IMR-90 (cell line): ENCODE measurements at regions not wholly inside any gene's neighbourhood (a gene's known extent, or its start where the extent isn't known, plus 50 kb on each side); places are given as distances from the start of the nearest gene placed in this dataset.

Source experiments
- ATAC-seq: fragments of 200-7000 bp; cut with Tn5 transposase; 2 replicates; pipeline ENCODE4 v1.9.1; 2020; ENCODE audit warnings: low read depth, mild to moderate bottlenecking, moderate library complexity
- BruUV-seq: library from RNA; stranded (reverse); fragments of 400-500 nt; replicated peaks from 2 replicates; lab custom pipeline; 2021; lab: Mats Ljungman, UMichigan
- CTCF ChIA-PET: fragments of 300-600 bp; formaldehyde crosslinking; extraction: SDS; loops from one replicate; lab custom pipeline; 2021; ENCODE audit warnings: antibody characterized with exemption; lab: Yijun Ruan, JAX
- POLR2A ChIA-PET: fragments of 300-600 bp; sonication (Branson Sonifier 250); formaldehyde crosslinking; loops from one replicate; lab custom pipeline; 2022; ENCODE audit warnings: antibody characterized with exemption; ENCODE audit not compliant: unreplicated experiment; lab: Charles Lee
- DNase-seq: peaks from one replicate; pipeline ENCODE4 v3.0.0; 2013
- H2AFZ ChIP-seq: replicated peaks from 2 replicates; pipeline ENCODE3; 2013; ENCODE audit warnings: low read length, mild to moderate bottlenecking; ENCODE audit not compliant: poor library complexity
- H2AK5ac ChIP-seq: 2 replicates; pipeline ENCODE4 v1.6.1; 2013; ENCODE audit warnings: low read depth, low read length, inconsistent platforms
- H2AK9ac ChIP-seq: replicated peaks from 2 replicates; pipeline ENCODE3; 2013; ENCODE audit warnings: mild to moderate bottlenecking, low read depth, low read length, moderate library complexity; ENCODE audit not compliant: poor library complexity
- H2BK120ac ChIP-seq: 2 replicates; pipeline ENCODE4 v1.6.1; 2013; ENCODE audit warnings: low read depth, low read length, inconsistent platforms
- H2BK15ac ChIP-seq: 3 replicates; pipeline ENCODE4 v1.6.1; 2013; ENCODE audit warnings: low read depth, low read length, inconsistent platforms
- H2BK20ac ChIP-seq: 2 replicates; pipeline ENCODE4 v1.6.1; 2013; ENCODE audit warnings: low read depth, mild to moderate bottlenecking, inconsistent platforms, low read length, moderate library complexity
- H2BK5ac ChIP-seq: 2 replicates; pipeline ENCODE4 v1.6.1; 2013; ENCODE audit warnings: mild to moderate bottlenecking, low read depth, low read length, inconsistent platforms; ENCODE audit not compliant: poor library complexity, severe bottlenecking
- H3K14ac ChIP-seq: replicated peaks from 2 replicates; pipeline ENCODE4 v1.6.1; 2013; ENCODE audit warnings: low read depth, low read length, inconsistent platforms
- H3K18ac ChIP-seq: 2 replicates; pipeline ENCODE4 v1.6.1; 2013; ENCODE audit warnings: low read depth, low read length, control low read depth
- H3K23ac ChIP-seq: 2 replicates; pipeline ENCODE4 v1.6.1; 2013; ENCODE audit warnings: low read depth, low read length, inconsistent platforms
- H3K27ac ChIP-seq: 2 replicates; pipeline ENCODE4 v1.5.1; 2013; ENCODE audit warnings: mild to moderate bottlenecking, control low read depth, low read length; ENCODE audit not compliant: insufficient read depth
- H3K27me3 ChIP-seq: 2 replicates; pipeline ENCODE4 v1.6.1; 2013; ENCODE audit warnings: low read length; ENCODE audit not compliant: control insufficient read depth, insufficient read depth
- H3K36me3 ChIP-seq: 2 replicates; pipeline ENCODE4 v1.6.1; 2013; ENCODE audit warnings: low read length, mixed read lengths; ENCODE audit not compliant: control insufficient read depth, insufficient read depth
- H3K4ac ChIP-seq: 2 replicates; pipeline ENCODE4 v1.6.1; 2013; ENCODE audit warnings: low read depth, low read length, inconsistent platforms
- H3K4me1 ChIP-seq: 2 replicates; pipeline ENCODE4 v1.6.1; 2013; ENCODE audit warnings: low read length, mixed read lengths; ENCODE audit not compliant: control insufficient read depth, insufficient read depth
- H3K4me2 ChIP-seq: 2 replicates; pipeline ENCODE4 v1.6.1; 2013; ENCODE audit warnings: low read depth, mild to moderate bottlenecking, control low read depth, low read length, moderate library complexity
- H3K4me3 ChIP-seq: 2 replicates; pipeline ENCODE4 v1.5.1; 2013; ENCODE audit warnings: low read depth, mild to moderate bottlenecking, control low read depth, low read length, moderate library complexity; ENCODE audit not compliant: insufficient read depth
- H3K56ac ChIP-seq: 2 replicates; pipeline ENCODE4 v1.6.1; 2013; ENCODE audit warnings: low read length, inconsistent platforms; ENCODE audit not compliant: insufficient read depth; ENCODE audit errors: extremely low read depth
- H3K79me1 ChIP-seq, 2 experiments: 2 replicates each; pipeline ENCODE4 v1.6.1; 2013; ENCODE audit warnings: low read length in 2 of 2, inconsistent platforms in 1 of 2, low read depth in 1 of 2
- H3K9ac ChIP-seq: 2 replicates; pipeline ENCODE4 v1.6.1; 2013; ENCODE audit warnings: low read depth, low read length, control low read depth
- H3K9me1 ChIP-seq: 2 replicates; pipeline ENCODE4 v1.6.1; 2013; ENCODE audit warnings: low read length, inconsistent platforms; ENCODE audit not compliant: insufficient read depth
- H3K9me3 ChIP-seq: 2 replicates; pipeline ENCODE4 v1.6.1; 2013; ENCODE audit warnings: low read length; ENCODE audit not compliant: control insufficient read depth, insufficient read depth
- H4K20me1 ChIP-seq: 2 replicates; pipeline ENCODE4 v1.6.1; 2013; ENCODE audit warnings: low read length, inconsistent platforms; ENCODE audit not compliant: insufficient read depth
- H4K5ac ChIP-seq: 2 replicates; pipeline ENCODE4 v1.6.1; 2013; ENCODE audit warnings: mild to moderate bottlenecking, low read depth, low read length, control low read depth
- H4K8ac ChIP-seq, 2 experiments: 2 replicates each; pipeline ENCODE4 v1.6.1; 2013; ENCODE audit warnings: low read depth in 2 of 2, low read length in 2 of 2, control low read depth in 1 of 2, inconsistent platforms in 1 of 2
- H4K91ac ChIP-seq: 2 replicates; pipeline ENCODE4 v1.6.1; 2013; ENCODE audit warnings: low read depth, low read length, inconsistent platforms; ENCODE audit not compliant: insufficient read depth
- BHLHE40 ChIP-seq: fragments of 150-350 bp; IDR thresholded peaks from 2 replicates; pipeline ENCODE4 v1.6.1; 2016; ENCODE audit warnings: mild to moderate bottlenecking, low read depth, low read length
- CHD1 ChIP-seq: IDR thresholded peaks from 2 replicates; pipeline ENCODE4 v1.6.1; 2012; ENCODE audit warnings: low read depth, low read length, improper control_type of control experiment
- FOS ChIP-seq: fragments of 150-350 bp; IDR thresholded peaks from 2 replicates; pipeline ENCODE4 v1.6.1; 2016; ENCODE audit warnings: low read depth, low read length
- MAFK ChIP-seq: IDR thresholded peaks from 2 replicates; pipeline ENCODE4 v1.6.1; 2012; ENCODE audit warnings: low read depth, low read length, improper control_type of control experiment
- MXI1 ChIP-seq: IDR thresholded peaks from 2 replicates; pipeline ENCODE4 v1.6.1; 2012; ENCODE audit warnings: low read depth, mild to moderate bottlenecking, low read length, moderate library complexity, borderline replicate concordance
- POLR2A ChIP-seq: IDR thresholded peaks from 2 replicates; pipeline ENCODE4 v1.6.1; 2012; ENCODE audit warnings: mild to moderate bottlenecking, low read depth, low read length
- RAD21 ChIP-seq: IDR thresholded peaks from 2 replicates; pipeline ENCODE4 v1.6.1; 2012; ENCODE audit warnings: low read length, improper control_type of control experiment
- RCOR1 ChIP-seq: IDR thresholded peaks from 2 replicates; pipeline ENCODE4 v1.6.1; 2012; ENCODE audit warnings: mild to moderate bottlenecking, low read length, improper control_type of control experiment; ENCODE audit not compliant: insufficient replicate concordance
- RFX5 ChIP-seq: IDR thresholded peaks from 2 replicates; pipeline ENCODE4 v1.8.0; 2012; ENCODE audit warnings: low read depth, mild to moderate bottlenecking, low read length, moderate library complexity
- SMC3 ChIP-seq: fragments of 150-350 bp; IDR thresholded peaks from 2 replicates; pipeline ENCODE4 v1.6.1; 2016; ENCODE audit warnings: low read depth, mild to moderate bottlenecking, antibody characterized with exemption, low read length, moderate library complexity
- WGBS, 2 experiments: methylation state at CpG; one replicate each; pipeline versions ENCODE4 v1.1.5 to v1.1.7; 2013; ENCODE audit warnings: missing lambda C conversion rate in 2 of 2; ENCODE audit not compliant: insufficient read length in 1 of 2; ENCODE audit errors: extremely low coverage in 2 of 2; 5-methylcytosine and 5-hydroxymethylcytosine counted together
- dilution Hi-C: fragments of 300-500 bp; cut with HindIII; formaldehyde crosslinking; loops from one replicate; pipeline ENCODE4 v1.14.3; 2018; ENCODE audit warnings: low sequenced_read_pairs; ENCODE audit not compliant: unreplicated experiment
- in situ Hi-C: fragments of 300-500 bp; cut with MboI; formaldehyde crosslinking; loops from 3 replicates; pipeline ENCODE4 v1.14.3; 2019; ENCODE audit warnings: low sequenced_read_pairs, inconsistent platforms, mixed read lengths
- intact Hi-C: fragments of 100-400 bp; cut with micrococcal nuclease; formaldehyde crosslinking; loops from 2 replicates; pipeline ENCODE4 v1.10.0; 2022
- TF ChIP-seq, protein P1 (sequence below): conservative IDR thresholded peaks from 2 replicates; pipeline ENCODE4 v1.5.1; 2012; ENCODE audit warnings: mild to moderate bottlenecking, low read depth, low read length, improper control_type of control experiment
- TF ChIP-seq, protein P2 (sequence below): fragments of 150-350 bp; IDR thresholded peaks from 2 replicates; pipeline ENCODE4 v1.6.1; 2017; ENCODE audit warnings: mild to moderate bottlenecking, antibody characterized with exemption, low read length, low read depth
- TF ChIP-seq, protein P3 (sequence below): fragments of 150-350 bp; IDR thresholded peaks from 2 replicates; pipeline ENCODE4 v1.6.1; 2016; ENCODE audit warnings: low read depth, mild to moderate bottlenecking, low read length, moderate library complexity, borderline replicate concordance

DNA sequence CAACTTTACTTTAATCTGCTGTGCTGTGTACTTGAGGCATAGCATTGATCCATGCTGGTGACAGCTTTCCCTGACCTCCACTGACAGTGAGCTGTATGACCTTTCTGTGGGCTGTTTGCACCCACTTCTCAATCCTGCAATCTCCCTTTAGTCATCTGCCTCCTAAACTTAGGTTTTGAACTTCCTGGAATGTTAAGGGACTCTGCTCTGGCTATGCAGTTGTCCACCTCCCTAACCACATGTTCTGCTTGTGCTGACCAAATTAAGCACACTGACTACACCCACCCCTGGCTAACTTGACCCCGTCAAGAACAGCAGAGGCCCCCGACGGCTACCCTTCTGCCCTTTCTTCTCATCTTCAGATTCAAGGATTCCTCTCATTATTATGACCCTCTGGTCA, 89.1 kb upstream of the NTM start:
- Histone ChIP-seq H3K36me3 (no peaks in the 10 kb centered on the region), H4K8ac (no peak overlapping the region), H4K91ac (no peak overlapping the region), H2AK9ac (no peak overlapping the region), H4K5ac (no peak overlapping the region), H3K9me1 (no peaks in the 10 kb centered on the region), H2BK20ac (no peak overlapping the region), H3K23ac (no peak overlapping the region), H3K4ac (no peak overlapping the region), H3K4me2 (no peak overlapping the region), H2BK15ac (no peak overlapping the region), H3K79me1 (no peaks in the 10 kb centered on the region), H3K4me1 (no peaks in the 10 kb centered on the region), H2BK5ac (no peak overlapping the region), H3K27me3 (no peaks in the 10 kb centered on the region), H3K18ac (no peak overlapping the region), H4K20me1 (no peaks in the 10 kb centered on the region), H2AFZ (no peak overlapping the region), H3K27ac (no peak overlapping the region), H3K14ac (no peak overlapping the region), H3K9ac (no peak overlapping the region), H3K56ac (no peak overlapping the region), H2AK5ac (no peak overlapping the region), H3K9me3 (no peaks in the 10 kb centered on the region), H2BK120ac (no peak overlapping the region), H3K4me3 (no peak overlapping the region)
- ChIA-PET POLR2A (no interaction called here), CTCF (no interaction called here)
- intact Hi-C loops = no loop called here
- no TSS peak for BruUV-seq
- WGBS, 2 experiments = 60% methylated on average over 3 of the region's 3 CpGs; no CpG with 5 or more reads in 1 of the 2 experiments
- TF ChIP-seq, protein P1, sequence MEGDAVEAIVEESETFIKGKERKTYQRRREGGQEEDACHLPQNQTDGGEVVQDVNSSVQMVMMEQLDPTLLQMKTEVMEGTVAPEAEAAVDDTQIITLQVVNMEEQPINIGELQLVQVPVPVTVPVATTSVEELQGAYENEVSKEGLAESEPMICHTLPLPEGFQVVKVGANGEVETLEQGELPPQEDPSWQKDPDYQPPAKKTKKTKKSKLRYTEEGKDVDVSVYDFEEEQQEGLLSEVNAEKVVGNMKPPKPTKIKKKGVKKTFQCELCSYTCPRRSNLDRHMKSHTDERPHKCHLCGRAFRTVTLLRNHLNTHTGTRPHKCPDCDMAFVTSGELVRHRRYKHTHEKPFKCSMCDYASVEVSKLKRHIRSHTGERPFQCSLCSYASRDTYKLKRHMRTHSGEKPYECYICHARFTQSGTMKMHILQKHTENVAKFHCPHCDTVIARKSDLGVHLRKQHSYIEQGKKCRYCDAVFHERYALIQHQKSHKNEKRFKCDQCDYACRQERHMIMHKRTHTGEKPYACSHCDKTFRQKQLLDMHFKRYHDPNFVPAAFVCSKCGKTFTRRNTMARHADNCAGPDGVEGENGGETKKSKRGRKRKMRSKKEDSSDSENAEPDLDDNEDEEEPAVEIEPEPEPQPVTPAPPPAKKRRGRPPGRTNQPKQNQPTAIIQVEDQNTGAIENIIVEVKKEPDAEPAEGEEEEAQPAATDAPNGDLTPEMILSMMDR = no peak
- TF ChIP-seq FOS (no peak), CHD1 (no peak), RCOR1 (no peak), MXI1 (no peak), BHLHE40 (no peak), RFX5 (no peak), POLR2A (no peak), RAD21 (no peak), MAFK (no peak), SMC3 (no peak)
- TF ChIP-seq, protein P2, sequence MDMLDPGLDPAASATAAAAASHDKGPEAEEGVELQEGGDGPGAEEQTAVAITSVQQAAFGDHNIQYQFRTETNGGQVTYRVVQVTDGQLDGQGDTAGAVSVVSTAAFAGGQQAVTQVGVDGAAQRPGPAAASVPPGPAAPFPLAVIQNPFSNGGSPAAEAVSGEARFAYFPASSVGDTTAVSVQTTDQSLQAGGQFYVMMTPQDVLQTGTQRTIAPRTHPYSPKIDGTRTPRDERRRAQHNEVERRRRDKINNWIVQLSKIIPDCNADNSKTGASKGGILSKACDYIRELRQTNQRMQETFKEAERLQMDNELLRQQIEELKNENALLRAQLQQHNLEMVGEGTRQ = no peak
- TF ChIP-seq, protein P3, sequence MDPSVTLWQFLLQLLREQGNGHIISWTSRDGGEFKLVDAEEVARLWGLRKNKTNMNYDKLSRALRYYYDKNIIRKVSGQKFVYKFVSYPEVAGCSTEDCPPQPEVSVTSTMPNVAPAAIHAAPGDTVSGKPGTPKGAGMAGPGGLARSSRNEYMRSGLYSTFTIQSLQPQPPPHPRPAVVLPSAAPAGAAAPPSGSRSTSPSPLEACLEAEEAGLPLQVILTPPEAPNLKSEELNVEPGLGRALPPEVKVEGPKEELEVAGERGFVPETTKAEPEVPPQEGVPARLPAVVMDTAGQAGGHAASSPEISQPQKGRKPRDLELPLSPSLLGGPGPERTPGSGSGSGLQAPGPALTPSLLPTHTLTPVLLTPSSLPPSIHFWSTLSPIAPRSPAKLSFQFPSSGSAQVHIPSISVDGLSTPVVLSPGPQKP = no peak
- ATAC-seq = no peak
- DNase-seq = no peak
- dilution Hi-C loops = no loop called here
- in situ Hi-C loops = no loop called here
